HG03565 (cell line): ENCODE measurements at regions not wholly inside any gene's neighbourhood (a gene's known extent, or its start where the extent isn't known, plus 50 kb on each side); places are given as distances from the start of the nearest gene placed in this dataset.
"Not testable (repeated sequence)": the region's sequence is repeated elsewhere in the genome, so short reads cannot be mapped to it uniquely, and the experiment has no call there.

ENCODE experiments used
- ATAC-seq: cut with Tn5 transposase; IDR thresholded peaks from one replicate; pipeline ENCODE4 v1.9.1; 2021; ENCODE audit warnings: mild to moderate bottlenecking, moderate library complexity; ENCODE audit not compliant: unreplicated experiment

GRCh38 chr1:70553567-70553956 is 142.5 kb downstream of the CTH start:
- no peak for ATAC-seq

- no peak for ATAC-seq
Measured at GRCh38 chr1:70554341-70554740, 143.3 kb downstream of the CTH start.

- no peak for ATAC-seq
Measured at GRCh38 chr1:70556541-70556940, 145.5 kb downstream of the CTH start.

- no peak for ATAC-seq
Measured at GRCh38 chr1:70567167-70567566, 156.1 kb downstream of the CTH start.

GRCh38 chr1:70571191-70571590 is 160.1 kb downstream of the CTH start:
- ATAC-seq = no peak

- ATAC-seq = no peak
Measured at GRCh38 chr1:70573317-70573843, 162.3 kb downstream of the CTH start.

- no peak for ATAC-seq
Measured at GRCh38 chr1:70581661-70582060, 170.6 kb downstream of the CTH start.

- peak; percentile 92 for ATAC-seq
Measured at GRCh38 chr1:70583522-70583921, 172.5 kb downstream of the CTH start.

GRCh38 chr1:70586046-70586445 is 175.0 kb downstream of the CTH start:
- ATAC-seq = no peak

- ATAC-seq = no peak
Measured at GRCh38 chr1:70587872-70588366, 176.9 kb downstream of the CTH start.

- ATAC-seq = not testable (repeated sequence)
Measured at GRCh38 chr1:70593551-70593950, 182.5 kb downstream of the CTH start.

GRCh38 chr1:70608815-70609214 is 197.7 kb downstream of the CTH start:
- ATAC-seq = no peak

- not testable (repeated sequence) for ATAC-seq
Measured at GRCh38 chr1:70610164-70610563, 199.1 kb downstream of the CTH start.

GRCh38 chr1:70616946-70617345 is 205.9 kb downstream of the CTH start:
- ATAC-seq = no peak

- ATAC-seq = no peak
Measured at GRCh38 chr1:70617728-70618127, 206.7 kb downstream of the CTH start.

GRCh38 chr1:70627910-70628309 is 216.8 kb downstream of the CTH start:
- ATAC-seq = no peak

- ATAC-seq = no peak
Measured at GRCh38 chr1:70628973-70629372, 217.9 kb downstream of the CTH start.

- ATAC-seq = no peak
Measured at GRCh38 chr1:70633004-70633403, 221.9 kb downstream of the CTH start.

GRCh38 chr1:70635868-70636267 is 224.8 kb downstream of the CTH start:
- no peak for ATAC-seq

GRCh38 chr1:70641868-70642267 is 230.8 kb downstream of the CTH start:
- ATAC-seq = no peak

- no peak for ATAC-seq
Measured at GRCh38 chr1:70656361-70656760, 245.3 kb downstream of the CTH start.

- ATAC-seq = no peak
Measured at GRCh38 chr1:70659891-70660290, 248.8 kb downstream of the CTH start.

- no peak for ATAC-seq
Measured at GRCh38 chr1:70666381-70667140, 255.5 kb downstream of the CTH start.
